Astrocyte (in vitro differentiated cells and primary cell): ENCODE measurements at regions not wholly inside any gene's neighbourhood (a gene's known extent, or its start where the extent isn't known, plus 50 kb on each side); places are given as distances from the start of the nearest gene placed in this dataset.

Experiments
- EZH2 ChIP-seq: IDR thresholded peaks from 2 replicates; pipeline ENCODE4 v1.6.1; 2012; ENCODE audit warnings: mild to moderate bottlenecking, low read length, inconsistent platforms; ENCODE audit not compliant: insufficient read depth
- TF ChIP-seq, protein P1 (sequence below): IDR thresholded peaks from 2 replicates; pipeline ENCODE4 v1.5.1; 2011; ENCODE audit warnings: low read depth, mild to moderate bottlenecking, inconsistent platforms, low read length, moderate library complexity; ENCODE audit not compliant: insufficient read depth

- TF ChIP-seq, protein P1, sequence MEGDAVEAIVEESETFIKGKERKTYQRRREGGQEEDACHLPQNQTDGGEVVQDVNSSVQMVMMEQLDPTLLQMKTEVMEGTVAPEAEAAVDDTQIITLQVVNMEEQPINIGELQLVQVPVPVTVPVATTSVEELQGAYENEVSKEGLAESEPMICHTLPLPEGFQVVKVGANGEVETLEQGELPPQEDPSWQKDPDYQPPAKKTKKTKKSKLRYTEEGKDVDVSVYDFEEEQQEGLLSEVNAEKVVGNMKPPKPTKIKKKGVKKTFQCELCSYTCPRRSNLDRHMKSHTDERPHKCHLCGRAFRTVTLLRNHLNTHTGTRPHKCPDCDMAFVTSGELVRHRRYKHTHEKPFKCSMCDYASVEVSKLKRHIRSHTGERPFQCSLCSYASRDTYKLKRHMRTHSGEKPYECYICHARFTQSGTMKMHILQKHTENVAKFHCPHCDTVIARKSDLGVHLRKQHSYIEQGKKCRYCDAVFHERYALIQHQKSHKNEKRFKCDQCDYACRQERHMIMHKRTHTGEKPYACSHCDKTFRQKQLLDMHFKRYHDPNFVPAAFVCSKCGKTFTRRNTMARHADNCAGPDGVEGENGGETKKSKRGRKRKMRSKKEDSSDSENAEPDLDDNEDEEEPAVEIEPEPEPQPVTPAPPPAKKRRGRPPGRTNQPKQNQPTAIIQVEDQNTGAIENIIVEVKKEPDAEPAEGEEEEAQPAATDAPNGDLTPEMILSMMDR: no peak
- TF ChIP-seq EZH2: no peak
These were observed 379.4 kb upstream of the PDE3A start for GRCh38 chr12:19988948-19989347.
